ENCODE measurements at regions not wholly inside any gene's neighbourhood (a gene's known extent, or its start where the extent isn't known, plus 50 kb on each side); places are given as distances from the start of the nearest gene placed in this dataset.
"Not testable (repeated sequence)": the region's sequence is repeated elsewhere in the genome, so short reads cannot be mapped to it uniquely, and the experiment has no call there.

- DNase-seq (ENCODE audit: low read depth), result no peak
Measured at GRCh38 chr6:155762649-155763048, 307.0 kb upstream of the NOX3 start.

- DNase-seq (ENCODE audit: low read depth), result no peak
Measured at GRCh38 chr6:155755452-155755851, 299.8 kb upstream of the NOX3 start.

GRCh38 chr6:155748778-155749177, 293.1 kb upstream of the NOX3 start:
- not testable (repeated sequence) for DNase-seq (ENCODE audit: low read depth)

GRCh38 chr6:155747491-155747890, 291.9 kb upstream of the NOX3 start:
- no peak for DNase-seq (ENCODE audit: low read depth)

GRCh38 chr6:155740781-155741399, 285.3 kb upstream of the NOX3 start:
- no peak for DNase-seq (ENCODE audit: low read depth)

- DNase-seq (ENCODE audit: low read depth), result no peak
Measured at GRCh38 chr6:155738602-155739105, 283.0 kb upstream of the NOX3 start.

- DNase-seq (ENCODE audit: low read depth), result no peak
Measured at GRCh38 chr6:155717374-155717773, 261.7 kb upstream of the NOX3 start.

GRCh38 chr6:155710704-155711103, 255.1 kb upstream of the NOX3 start:
- no peak for DNase-seq (ENCODE audit: low read depth)

- no peak for DNase-seq (ENCODE audit: low read depth)
Measured at GRCh38 chr6:155709262-155709661, 253.6 kb upstream of the NOX3 start.

GRCh38 chr6:155708100-155708499, 252.5 kb upstream of the NOX3 start:
- no peak for DNase-seq (ENCODE audit: low read depth)

GRCh38 chr6:155706806-155707205, 251.2 kb upstream of the NOX3 start:
- DNase-seq (ENCODE audit: low read depth), result no peak

GRCh38 chr6:155706341-155706740, 250.7 kb upstream of the NOX3 start:
- DNase-seq (ENCODE audit: low read depth), result no peak

- no peak for DNase-seq (ENCODE audit: low read depth)
Measured at GRCh38 chr6:155701342-155701741, 245.7 kb upstream of the NOX3 start.

- DNase-seq (ENCODE audit: low read depth), result no peak
Measured at GRCh38 chr6:155695495-155695894, 239.9 kb upstream of the NOX3 start.

GRCh38 chr6:155694419-155694790, 238.8 kb upstream of the NOX3 start:
- no peak for DNase-seq (ENCODE audit: low read depth)

GRCh38 chr6:155693573-155694418, 238.2 kb upstream of the NOX3 start:
- DNase-seq (ENCODE audit: low read depth), result no peak

GRCh38 chr6:155690820-155691219, 235.2 kb upstream of the NOX3 start:
- no peak for DNase-seq (ENCODE audit: low read depth)

GRCh38 chr6:155687645-155688044, 232.0 kb upstream of the NOX3 start:
- DNase-seq (ENCODE audit: low read depth), result no peak

- no peak for DNase-seq (ENCODE audit: low read depth)
Measured at GRCh38 chr6:155684416-155685196, 229.0 kb upstream of the NOX3 start.

GRCh38 chr6:155678361-155678760, 222.7 kb upstream of the NOX3 start:
- DNase-seq (ENCODE audit: low read depth), result no peak

GRCh38 chr6:155676346-155676745, 220.7 kb upstream of the NOX3 start:
- DNase-seq (ENCODE audit: low read depth), result no peak

GRCh38 chr6:155670655-155671054, 215.0 kb upstream of the NOX3 start:
- DNase-seq (ENCODE audit: low read depth), result no peak

Measured in stimulated activated CD8-positive, alpha-beta memory T cell treated with anti-CD3 and anti-CD28 coated beads, Interleukin-15, amount 100 ng/mL, for 24 hours (primary cell).